ENCODE measurements at regions not wholly inside any gene's neighbourhood (a gene's known extent, or its start where the extent isn't known, plus 50 kb on each side); places are given as distances from the start of the nearest gene placed in this dataset.

DNA sequence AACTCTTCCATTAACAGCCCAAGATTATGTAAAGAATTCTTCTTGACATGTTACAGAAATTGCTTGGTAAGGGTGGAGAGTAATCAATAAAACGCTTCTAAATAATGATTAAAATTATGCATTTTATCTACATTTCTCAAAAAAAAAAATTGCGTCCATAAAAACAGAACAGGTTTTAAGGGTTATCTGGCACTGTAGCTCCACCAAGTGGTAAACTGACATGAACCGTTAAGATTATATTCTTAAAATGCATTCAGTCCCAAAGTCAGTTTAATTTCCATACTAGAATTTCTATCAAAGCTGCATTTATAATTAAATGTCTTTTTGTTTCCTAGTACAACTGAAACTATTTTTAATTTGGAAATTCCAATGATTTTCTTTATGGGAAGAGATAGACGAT is 214.0 kb upstream of the UGT8 start:
- Histone ChIP-seq H3K36me3 (replicated peaks; ENCODE audit: control insufficient read depth, insufficient read depth, low read length) (no peaks in the 10 kb centered on the region), H3K4me3 (ENCODE audit: insufficient read depth, low read depth, low read length) (no peak overlapping the region), H3K27me3 (ENCODE audit: control insufficient read depth, insufficient read depth, low read length) (no peaks in the 10 kb centered on the region)
- no peak for DNase-seq

DNA sequence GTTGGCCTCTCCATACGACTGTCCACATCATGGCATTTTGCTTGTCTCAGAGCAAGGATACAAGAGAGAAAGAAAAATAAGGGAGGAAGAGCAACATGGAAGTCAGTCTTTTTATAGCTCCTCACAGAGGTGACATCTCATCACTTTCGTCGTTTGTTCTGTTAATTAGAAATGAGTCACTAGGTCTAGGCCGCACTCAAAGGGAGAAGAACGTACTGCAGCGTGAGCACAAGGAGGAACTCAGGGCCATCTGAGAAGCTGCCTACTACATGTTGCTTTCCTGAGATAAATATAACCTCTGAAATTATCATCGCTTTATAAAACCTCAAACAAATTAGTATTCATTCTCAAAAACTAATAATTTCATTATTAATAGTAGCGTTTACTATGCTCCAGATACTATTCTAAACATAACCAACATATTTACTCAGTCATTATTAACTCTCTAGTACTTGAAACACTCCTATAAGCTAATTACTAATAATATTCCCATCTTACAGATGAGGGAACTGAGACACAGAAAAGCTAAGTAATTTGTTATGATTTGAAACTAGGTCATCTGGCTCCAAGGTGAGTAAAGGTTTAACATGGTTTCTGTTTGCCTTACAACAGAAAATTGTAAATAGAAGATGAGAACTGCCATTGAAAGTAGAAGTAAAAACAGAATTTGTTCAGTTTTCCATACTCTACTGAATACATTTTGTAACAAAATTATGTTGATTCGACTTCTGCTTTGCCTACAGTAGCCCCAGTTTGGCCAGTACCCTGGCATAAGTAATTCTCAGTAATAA is 213.2 kb upstream of the UGT8 start:
- no peak for DNase-seq

DNA sequence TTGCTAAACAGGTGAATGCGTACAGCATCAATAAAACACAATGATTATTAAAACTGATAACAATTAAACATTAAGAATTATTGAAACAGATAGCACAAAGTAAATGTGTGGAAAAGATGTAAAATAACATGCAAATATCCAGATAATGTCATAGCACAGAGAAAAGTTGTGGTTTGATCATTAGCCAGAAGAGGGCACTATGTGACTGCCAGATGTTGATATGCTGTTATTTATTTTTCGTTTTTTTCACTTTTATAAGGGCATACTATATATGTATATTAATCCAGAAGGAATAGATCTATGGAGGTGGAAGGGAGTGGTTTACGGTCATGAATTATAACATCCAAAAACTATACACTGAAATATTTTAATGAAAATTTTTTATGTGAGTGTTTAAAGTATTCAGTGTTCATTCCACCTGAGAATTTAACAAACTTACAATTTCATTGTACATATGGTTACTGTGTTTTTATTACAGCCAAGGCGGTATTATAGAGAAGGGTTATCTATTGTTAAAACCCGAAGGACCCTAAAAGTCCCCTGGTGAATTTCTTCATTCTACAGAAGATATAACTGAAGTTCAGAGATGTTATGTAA is 211.9 kb upstream of the UGT8 start:
- H3K27me3 ChIP-seq (ENCODE audit: control insufficient read depth, insufficient read depth, low read length), result no peaks in the 10 kb centered on the region
- H3K36me3 ChIP-seq (replicated peaks; ENCODE audit: control insufficient read depth, insufficient read depth, low read length), result no peaks in the 10 kb centered on the region
- H3K4me3 ChIP-seq (ENCODE audit: insufficient read depth, low read depth, low read length), result no peak overlapping the region
- peak; percentile 15 for DNase-seq

More for the DNA sequence above, 213.2 kb upstream of the UGT8 start:
- no peaks in the 10 kb centered on the region for H3K27me3 ChIP-seq (ENCODE audit: control insufficient read depth, insufficient read depth, low read length)
- H3K4me3 ChIP-seq (ENCODE audit: insufficient read depth, low read depth, low read length), result no peak overlapping the region
- H3K36me3 ChIP-seq (replicated peaks; ENCODE audit: control insufficient read depth, insufficient read depth, low read length), result no peaks in the 10 kb centered on the region

DNA sequence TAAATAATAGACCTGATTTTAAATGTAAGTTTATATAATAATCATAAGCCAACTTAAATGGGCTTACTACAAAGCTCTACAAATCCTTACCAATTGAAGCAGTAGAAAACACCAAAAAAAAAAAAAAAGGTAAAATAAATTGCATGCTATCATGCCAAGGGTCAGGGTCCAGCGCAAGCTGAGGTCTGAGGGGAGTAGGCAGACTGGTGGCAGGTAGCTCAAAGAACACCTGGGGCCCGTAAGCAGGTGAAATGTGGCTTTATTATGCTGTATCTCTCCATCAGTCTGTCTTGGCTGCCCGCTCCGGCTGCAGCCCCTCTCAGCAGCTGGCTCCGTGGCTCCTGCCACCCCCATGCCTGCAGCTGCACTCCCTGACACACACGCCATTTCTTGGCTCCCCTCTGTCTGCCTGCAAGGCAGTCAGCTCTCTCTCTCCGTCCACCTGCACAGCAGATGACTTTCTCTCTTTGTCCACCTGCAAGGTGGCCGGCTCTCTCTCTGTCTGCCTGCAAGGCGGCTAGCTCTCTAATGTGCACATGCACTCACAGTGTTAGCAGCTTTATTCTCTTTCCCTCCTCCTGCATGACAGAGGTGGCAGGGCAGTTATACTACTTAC is 209.4 kb upstream of the UGT8 start:
- no peak for DNase-seq
- Histone ChIP-seq H3K36me3 (replicated peaks; ENCODE audit: control insufficient read depth, insufficient read depth, low read length) (no peaks in the 10 kb centered on the region), H3K27me3 (ENCODE audit: control insufficient read depth, insufficient read depth, low read length) (no peaks in the 10 kb centered on the region), H3K4me3 (ENCODE audit: insufficient read depth, low read depth, low read length) (no peak overlapping the region)

DNA sequence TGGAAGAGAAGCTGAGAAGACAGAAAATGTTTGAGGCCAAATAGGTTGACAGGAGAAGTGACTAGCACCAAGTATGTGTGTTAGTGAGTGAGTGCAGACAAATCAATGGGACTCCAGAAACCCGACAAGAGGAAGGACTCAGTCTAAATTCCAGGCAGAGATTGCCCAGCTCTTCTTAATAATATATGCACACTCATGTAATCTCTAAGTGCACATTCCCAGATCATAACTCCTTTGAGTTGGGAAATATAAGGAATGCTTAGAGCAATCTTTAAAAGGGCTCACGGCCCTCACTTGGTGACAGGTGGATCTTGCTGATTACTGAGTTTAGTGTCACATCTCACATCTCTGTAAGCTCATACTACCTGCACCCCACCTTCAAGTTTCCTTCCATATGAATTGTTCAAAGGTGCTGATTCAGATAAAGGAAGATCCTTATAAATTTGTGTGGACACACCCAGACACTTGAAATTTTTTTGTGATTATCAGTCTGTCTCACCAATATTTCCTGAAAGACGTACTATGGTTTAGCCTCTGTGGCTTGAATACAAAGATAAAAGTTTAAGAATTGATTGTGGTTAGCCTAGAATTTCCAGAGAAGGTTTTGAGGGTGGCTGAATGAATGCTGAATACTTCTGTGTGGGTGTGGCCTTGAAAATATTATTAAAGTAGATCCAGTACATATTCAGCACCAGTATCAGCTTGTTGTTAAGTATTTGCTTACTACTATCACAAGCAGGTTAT is 205.1 kb upstream of the UGT8 start:
- Histone ChIP-seq H3K27me3 (ENCODE audit: control insufficient read depth, insufficient read depth, low read length) (no peaks in the 10 kb centered on the region), H3K4me3 (ENCODE audit: insufficient read depth, low read depth, low read length) (no peak overlapping the region), H3K36me3 (replicated peaks; ENCODE audit: control insufficient read depth, insufficient read depth, low read length) (no peaks in the 10 kb centered on the region)
- DNase-seq, result no peak

DNA sequence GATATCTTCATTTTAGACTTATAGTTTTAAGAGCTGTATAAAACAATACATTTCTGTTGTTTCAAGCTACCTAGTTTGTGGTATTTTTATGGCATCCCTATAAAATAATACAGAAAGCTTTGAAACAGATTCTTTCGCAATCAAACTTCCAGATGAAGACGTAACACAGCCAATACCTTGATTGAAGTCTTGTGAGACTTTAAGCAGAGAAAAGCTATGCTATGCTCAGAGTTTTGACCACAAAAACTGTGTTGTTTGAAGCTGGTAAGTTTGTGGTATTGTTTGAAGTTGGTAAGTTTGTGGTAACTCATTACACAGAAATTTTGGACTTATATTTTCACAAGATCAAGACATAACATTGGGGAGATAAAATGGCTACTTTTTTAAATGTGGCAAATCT is 201.8 kb upstream of the UGT8 start:
- H3K4me3 ChIP-seq (ENCODE audit: insufficient read depth, low read depth, low read length), result no peak overlapping the region
- no peak for DNase-seq
- no peaks in the 10 kb centered on the region for H3K27me3 ChIP-seq (ENCODE audit: control insufficient read depth, insufficient read depth, low read length)
- no peaks in the 10 kb centered on the region for H3K36me3 ChIP-seq (replicated peaks; ENCODE audit: control insufficient read depth, insufficient read depth, low read length)

DNA sequence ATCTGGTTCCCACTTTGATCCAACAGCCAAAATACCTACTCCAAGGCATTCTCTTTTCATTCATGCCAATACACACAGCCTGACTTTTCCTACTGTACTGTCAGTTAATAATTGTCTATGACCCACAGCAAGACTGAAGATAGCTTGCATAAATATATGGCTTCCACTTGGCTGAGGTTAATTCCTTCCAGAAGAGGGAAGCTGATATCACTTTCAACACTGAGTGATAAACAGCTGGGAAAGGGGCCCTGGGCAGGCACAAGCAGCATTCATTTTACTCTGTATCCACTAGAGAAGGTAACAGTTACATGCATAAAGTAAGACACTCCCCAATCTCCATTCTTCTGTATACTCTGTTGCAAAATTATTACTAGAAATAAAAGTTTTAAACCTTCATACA is 200.2 kb upstream of the UGT8 start:
- H3K27me3 ChIP-seq (ENCODE audit: control insufficient read depth, insufficient read depth, low read length), result no peaks in the 10 kb centered on the region
- no peak for DNase-seq
- no peak overlapping the region for H3K4me3 ChIP-seq (ENCODE audit: insufficient read depth, low read depth, low read length)
- H3K36me3 ChIP-seq (replicated peaks; ENCODE audit: control insufficient read depth, insufficient read depth, low read length), result no peaks in the 10 kb centered on the region

DNA sequence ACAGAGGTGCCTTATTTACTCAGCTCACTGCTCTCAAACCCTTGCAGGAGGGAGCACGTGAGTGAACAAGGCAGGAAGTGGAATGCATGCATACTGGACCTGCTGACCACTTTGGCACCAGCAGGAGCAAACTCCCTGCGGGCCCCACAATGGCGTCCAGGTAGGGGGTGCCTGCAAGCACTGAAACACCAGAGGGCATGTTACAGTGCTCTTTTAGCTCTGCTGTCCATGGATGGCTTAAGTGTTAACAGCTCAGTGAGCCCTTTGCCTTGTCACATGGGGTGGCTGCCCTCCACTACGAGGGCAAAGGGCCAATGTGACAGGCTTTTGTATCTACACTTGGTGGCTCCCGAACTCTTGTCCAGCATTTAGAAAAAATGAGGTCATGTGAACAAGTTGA is 199.5 kb upstream of the UGT8 start:
- H3K27me3 ChIP-seq (ENCODE audit: control insufficient read depth, insufficient read depth, low read length), result no peaks in the 10 kb centered on the region
- H3K36me3 ChIP-seq (replicated peaks; ENCODE audit: control insufficient read depth, insufficient read depth, low read length), result no peaks in the 10 kb centered on the region
- peak; percentile 17 for DNase-seq
- H3K4me3 ChIP-seq (ENCODE audit: insufficient read depth, low read depth, low read length), result no peak overlapping the region

DNA sequence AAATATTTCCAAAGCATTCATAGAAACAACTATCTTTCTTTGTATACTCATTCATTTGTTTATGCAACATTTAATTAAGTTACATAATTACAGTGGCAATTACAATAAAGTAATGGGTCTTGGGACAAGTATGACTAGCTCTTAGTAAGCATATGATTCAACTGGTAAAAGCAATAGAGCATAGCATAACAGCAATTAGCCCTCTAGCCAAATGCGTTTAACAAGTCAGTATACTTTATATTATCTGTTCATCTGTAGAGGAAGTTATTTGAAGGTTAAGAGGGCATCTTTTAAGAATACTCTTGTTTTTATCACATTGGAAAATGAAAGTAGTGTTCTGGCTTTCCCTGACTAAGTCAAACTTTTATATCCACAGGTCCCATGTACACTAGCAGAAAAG is 198.1 kb upstream of the UGT8 start:
- no peaks in the 10 kb centered on the region for H3K27me3 ChIP-seq (ENCODE audit: control insufficient read depth, insufficient read depth, low read length)
- DNase-seq, result no peak
- no peaks in the 10 kb centered on the region for H3K36me3 ChIP-seq (replicated peaks; ENCODE audit: control insufficient read depth, insufficient read depth, low read length)

DNA sequence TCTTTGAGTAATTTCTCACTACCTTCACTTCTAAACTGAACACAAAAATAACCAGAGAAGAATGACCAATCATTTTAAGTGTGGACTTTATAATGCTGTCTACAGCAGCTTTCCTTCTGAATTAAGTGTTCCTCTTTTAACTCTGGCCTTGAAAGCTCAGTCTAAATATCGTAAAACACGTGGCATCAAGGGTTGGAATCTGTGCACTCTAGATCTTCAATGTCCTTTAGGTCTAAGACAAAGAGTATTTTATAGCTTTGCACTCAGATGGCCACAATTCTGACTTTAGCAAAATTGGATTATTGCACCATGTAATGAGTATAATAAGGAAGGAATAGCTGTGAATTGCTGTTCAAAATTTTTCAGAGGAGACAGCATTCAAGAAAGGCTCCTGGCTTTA is 197.1 kb upstream of the UGT8 start:
- DNase-seq, result no peak
- no peaks in the 10 kb centered on the region for H3K27me3 ChIP-seq (ENCODE audit: control insufficient read depth, insufficient read depth, low read length)
- H3K4me3 ChIP-seq (ENCODE audit: insufficient read depth, low read depth, low read length), result no peak overlapping the region
- no peaks in the 10 kb centered on the region for H3K36me3 ChIP-seq (replicated peaks; ENCODE audit: control insufficient read depth, insufficient read depth, low read length)

More for the DNA sequence above, 198.1 kb upstream of the UGT8 start:
- no peak overlapping the region for H3K4me3 ChIP-seq (ENCODE audit: insufficient read depth, low read depth, low read length)

DNA sequence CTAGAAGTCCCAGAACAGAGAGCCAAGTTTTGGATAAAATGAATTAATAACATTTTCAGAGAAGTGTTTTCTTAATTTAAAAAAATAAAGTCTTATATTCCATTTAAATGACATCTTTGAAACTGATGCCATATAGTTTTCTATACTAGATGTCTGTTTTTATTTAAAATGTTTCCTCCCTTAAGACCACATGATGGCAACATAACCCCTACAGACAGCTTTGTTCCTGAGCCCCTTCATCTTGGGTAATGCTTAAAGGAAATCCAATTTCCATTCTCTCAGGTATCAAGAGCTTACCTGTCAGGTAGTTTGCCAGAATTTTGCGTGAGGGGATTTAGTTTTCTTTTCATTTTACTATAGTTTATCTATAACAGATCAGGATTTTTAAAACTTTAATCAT is 181.4 kb upstream of the UGT8 start:
- Histone ChIP-seq H3K4me3 (ENCODE audit: insufficient read depth, low read depth, low read length) (no peak overlapping the region), H3K27me3 (ENCODE audit: control insufficient read depth, insufficient read depth, low read length) (no peaks in the 10 kb centered on the region), H3K36me3 (replicated peaks; ENCODE audit: control insufficient read depth, insufficient read depth, low read length) (no peaks in the 10 kb centered on the region)
- DNase-seq, result peak; percentile 28

DNA sequence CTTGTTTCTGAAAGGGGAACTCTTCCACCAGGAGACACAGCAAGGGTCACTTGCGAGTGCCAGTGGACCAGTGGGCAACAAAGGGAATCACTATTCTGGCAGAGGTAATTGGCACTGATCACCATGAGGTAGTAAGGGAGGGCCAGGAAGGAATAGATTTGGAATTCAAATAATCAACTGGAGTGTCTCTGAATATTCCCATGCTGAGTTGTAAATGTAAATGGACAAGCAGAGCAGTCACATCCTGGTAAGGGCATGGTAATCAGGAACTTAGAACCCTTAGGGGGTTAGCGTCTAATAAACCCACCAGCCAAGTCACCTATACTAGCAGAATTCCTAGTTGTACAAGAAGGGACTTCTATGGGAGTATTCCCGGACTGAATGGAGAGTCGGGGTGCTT is 178.5 kb upstream of the UGT8 start:
- no peaks in the 10 kb centered on the region for H3K27me3 ChIP-seq (ENCODE audit: control insufficient read depth, insufficient read depth, low read length)
- H3K4me3 ChIP-seq (ENCODE audit: insufficient read depth, low read depth, low read length), result no peak overlapping the region
- DNase-seq, result no peak
- no peaks in the 10 kb centered on the region for H3K36me3 ChIP-seq (replicated peaks; ENCODE audit: control insufficient read depth, insufficient read depth, low read length)

DNA sequence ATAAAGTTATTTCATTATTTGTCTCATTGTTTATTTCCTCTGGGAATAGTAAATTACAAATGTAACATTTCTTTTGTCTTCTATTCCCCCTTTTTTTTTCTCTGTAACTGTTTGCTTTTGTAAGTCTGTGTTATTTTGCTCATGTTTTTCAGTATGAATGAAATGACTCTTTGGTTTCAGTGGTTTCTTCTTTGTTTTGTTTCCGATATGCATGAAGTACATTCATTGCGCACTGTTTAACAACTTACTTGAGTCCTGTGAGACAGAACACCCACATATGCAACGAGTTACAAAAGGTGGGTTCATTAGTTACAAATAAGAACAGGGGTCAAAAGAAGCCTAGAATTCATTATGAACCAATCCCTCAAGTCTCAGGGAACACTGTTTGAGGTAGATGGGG is 175.0 kb upstream of the UGT8 start:
- Histone ChIP-seq H3K4me3 (ENCODE audit: insufficient read depth, low read depth, low read length) (no peak overlapping the region), H3K36me3 (replicated peaks; ENCODE audit: control insufficient read depth, insufficient read depth, low read length) (no peaks in the 10 kb centered on the region), H3K27me3 (ENCODE audit: control insufficient read depth, insufficient read depth, low read length) (no peaks in the 10 kb centered on the region)
- DNase-seq, result no peak

DNA sequence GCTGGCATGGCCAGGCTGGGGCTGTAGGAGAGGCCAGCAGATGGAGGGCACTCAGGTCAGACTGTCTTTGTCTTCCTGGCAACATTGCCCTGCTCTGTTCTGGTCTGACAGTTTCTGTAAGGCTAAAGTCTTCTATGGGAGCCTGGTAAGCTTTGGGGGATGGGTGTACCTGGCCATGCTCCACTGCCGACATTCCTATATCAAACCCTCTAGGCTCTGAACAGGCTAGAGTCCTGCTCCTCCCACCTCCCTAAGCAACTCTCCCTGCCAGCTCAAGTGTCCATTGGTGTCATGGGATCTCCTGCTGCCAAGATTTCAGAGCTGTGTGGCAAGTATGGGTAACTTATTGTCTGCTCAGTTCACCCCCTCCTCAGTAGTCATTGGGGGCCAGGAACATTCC is 163.5 kb upstream of the UGT8 start:
- H3K36me3 ChIP-seq (replicated peaks; ENCODE audit: control insufficient read depth, insufficient read depth, low read length), result no peaks in the 10 kb centered on the region
- no peak for DNase-seq
- no peak overlapping the region for H3K4me3 ChIP-seq (ENCODE audit: insufficient read depth, low read depth, low read length)
- H3K27me3 ChIP-seq (ENCODE audit: control insufficient read depth, insufficient read depth, low read length), result no peaks in the 10 kb centered on the region

DNA sequence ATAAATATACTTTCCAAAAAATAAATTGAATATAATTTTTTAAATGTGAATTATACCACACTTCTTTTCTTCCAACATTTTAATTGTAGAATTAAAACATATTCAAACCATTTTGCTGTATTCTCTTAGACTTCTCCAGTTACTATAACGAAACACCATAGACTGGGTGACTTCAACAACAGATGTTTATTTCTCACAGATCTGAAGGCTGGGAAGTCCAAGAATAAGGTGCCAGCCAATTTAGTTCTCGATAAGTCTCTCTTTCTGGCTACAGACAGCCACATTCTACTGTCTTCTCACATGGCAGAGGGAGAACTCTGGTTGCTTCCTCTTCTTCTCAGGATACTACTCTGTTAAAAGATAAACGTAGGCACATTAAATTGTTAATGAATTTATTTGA is 155.8 kb upstream of the UGT8 start:
- DNase-seq, result no peak
- H3K27me3 ChIP-seq (ENCODE audit: control insufficient read depth, insufficient read depth, low read length), result no peaks in the 10 kb centered on the region

More for the DNA sequence above, 155.8 kb upstream of the UGT8 start:
- no peaks in the 10 kb centered on the region for H3K36me3 ChIP-seq (replicated peaks; ENCODE audit: control insufficient read depth, insufficient read depth, low read length)
- no peak overlapping the region for H3K4me3 ChIP-seq (ENCODE audit: insufficient read depth, low read depth, low read length)

Data from H7 (cell line).